SK-N-SH (cell line): ENCODE measurements at regions not wholly inside any gene's neighbourhood (a gene's known extent, or its start where the extent isn't known, plus 50 kb on each side); places are given as distances from the start of the nearest gene placed in this dataset.

ENCODE experiments used
- CTCF ChIA-PET: fragments of 300-600, 350-600 bp; formaldehyde crosslinking; extraction: SDS; loops from one replicate; lab custom pipeline; 2021; lab: Yijun Ruan, JAX
- POLR2A ChIA-PET: fragments of 350-600 bp; sonication (Branson Sonifier 250); formaldehyde crosslinking; extraction: SDS; loops from one replicate; lab custom pipeline; 2020; ENCODE audit warnings: antibody characterized with exemption, inconsistent platforms; lab: Yijun Ruan, JAX
- DNase-seq: peaks from one replicate; pipeline ENCODE4 v3.0.0; 2012
- H2AFZ ChIP-seq: fragments of 200-600 bp; sonication (generic); 2 replicates; pipeline ENCODE4 v1.8.1; 2016; ENCODE audit warnings: antibody characterized with exemption, mild to moderate bottlenecking, low read depth
- H3F3A ChIP-seq: fragments of 200-600 bp; sonication (generic); replicated peaks from 2 replicates; pipeline ENCODE3; 2016; ENCODE audit warnings: antibody characterized with exemption, mild to moderate bottlenecking; ENCODE audit not compliant: insufficient read depth
- H3K27ac ChIP-seq, 2 experiments: fragments of 200-500 bp in 1 of 2; fragments of 200-600 bp in 1 of 2; sonication (Bioruptor generic) in 1 of 2; sonication (generic), shearing (Covaris generic) in 1 of 2; 2 replicates each; pipeline versions ENCODE4 v1.5.1 to v1.6.1; 2014 to 2016; ENCODE audit warnings: low read depth in 2 of 2, inconsistent platforms in 1 of 2, low read length in 1 of 2, mild to moderate bottlenecking in 1 of 2, mixed read lengths in 1 of 2
- H3K27me3 ChIP-seq: fragments of 200-600 bp; sonication (generic), shearing (Covaris generic); 2 replicates; pipeline ENCODE4 v1.6.1; 2016; ENCODE audit warnings: mixed run types; ENCODE audit not compliant: insufficient read depth
- H3K36me3 ChIP-seq, 2 experiments: fragments of 200-500 bp in 1 of 2; fragments of 200-600 bp in 1 of 2; sonication (Bioruptor generic) in 1 of 2; sonication (generic) in 1 of 2; replicated peaks in 1 of 2; 2 replicates each; pipeline versions ENCODE3 to v1.5.1; 2014 to 2016; ENCODE audit warnings: low read length in 1 of 2, mild to moderate bottlenecking in 1 of 2; ENCODE audit not compliant: insufficient read depth in 2 of 2, control insufficient read depth in 1 of 2
- H3K4me1 ChIP-seq, 2 experiments: fragments of 200-500 bp in 1 of 2; fragments of 200-600 bp in 1 of 2; sonication (Bioruptor generic) in 1 of 2; sonication (generic), shearing (Covaris generic) in 1 of 2; 2 replicates each; pipeline versions ENCODE4 v1.5.1 to v1.6.1; 2014 to 2016; ENCODE audit warnings: low read depth in 1 of 2, low read length in 1 of 2, mixed run types in 1 of 2; ENCODE audit not compliant: insufficient read depth in 2 of 2, control insufficient read depth in 1 of 2
- H3K4me2 ChIP-seq: fragments of 200-600 bp; sonication (generic), shearing (Covaris generic); 2 replicates; pipeline ENCODE4 v1.6.1; 2017; ENCODE audit warnings: mixed run types
- H3K4me3 ChIP-seq, 2 experiments: fragments of 200-500 bp in 1 of 2; fragments of 200-600 bp in 1 of 2; sonication (Bioruptor generic) in 1 of 2; sonication (generic), shearing (Covaris generic) in 1 of 2; 2 replicates each; pipeline versions ENCODE4 v1.5.1 to v1.8.1; 2014 to 2016; ENCODE audit warnings: low read depth in 2 of 2, inconsistent platforms in 1 of 2, low read length in 1 of 2, mild to moderate bottlenecking in 1 of 2, mixed read lengths in 1 of 2, moderate library complexity in 1 of 2
- H3K79me2 ChIP-seq: fragments of 200-600 bp; sonication (generic); 2 replicates; pipeline ENCODE4 v1.8.1; 2017; ENCODE audit warnings: mild to moderate bottlenecking; ENCODE audit not compliant: insufficient read depth
- H3K9ac ChIP-seq: fragments of 200-600 bp; sonication (generic); 2 replicates; pipeline ENCODE4 v1.6.1; 2017; ENCODE audit warnings: mixed run types
- H3K9me2 ChIP-seq: fragments of 200-600 bp; sonication (generic); 2 replicates; pipeline ENCODE4 v1.6.1; 2017; ENCODE audit warnings: mixed run types
- H3K9me3 ChIP-seq: fragments of 200-600 bp; sonication (generic); 2 replicates; pipeline ENCODE4 v1.6.1; 2017; ENCODE audit warnings: mixed run types, mild to moderate bottlenecking, moderate library complexity
- H4K20me1 ChIP-seq: fragments of 200-600 bp; sonication (generic); 2 replicates; pipeline ENCODE4 v1.6.1; 2017; ENCODE audit warnings: mild to moderate bottlenecking, mixed run types; ENCODE audit not compliant: insufficient read depth
- EP300 ChIP-seq, 2 experiments: IDR thresholded peaks; 2 replicates each; pipeline versions ENCODE4 v1.4.0 to v1.6.1; 2012; ENCODE audit warnings: borderline replicate concordance in 1 of 2, low read depth in 1 of 2, low read length in 1 of 2
- FOSL2 ChIP-seq: IDR thresholded peaks from 2 replicates; pipeline ENCODE4 v1.4.0; 2012; ENCODE audit warnings: low read depth, mild to moderate bottlenecking, moderate library complexity, borderline replicate concordance
- FOXJ3 ChIP-seq: sonication (generic); formaldehyde crosslinking; IDR thresholded peaks from 2 replicates; pipeline ENCODE4 v1.5.1; 2020; ENCODE audit warnings: mild to moderate bottlenecking, missing genetic modification reagents
- GABPA ChIP-seq: IDR thresholded peaks from 2 replicates; pipeline ENCODE4 v1.4.0; 2012; ENCODE audit warnings: low read depth, mild to moderate bottlenecking
- GATA2 ChIP-seq: sonication (generic); formaldehyde crosslinking; IDR thresholded peaks from 2 replicates; pipeline ENCODE4 v1.5.0; 2020; ENCODE audit warnings: mild to moderate bottlenecking, missing genetic modification reagents
- JUND ChIP-seq: IDR thresholded peaks from 2 replicates; pipeline ENCODE4 v1.4.0; 2012
- MXI1 ChIP-seq: IDR thresholded peaks from 2 replicates; pipeline ENCODE4 v1.6.1; 2012; ENCODE audit warnings: mild to moderate bottlenecking, low read depth, low read length, improper control_type of control experiment
- NFIC ChIP-seq: IDR thresholded peaks from 2 replicates; pipeline ENCODE4 v1.4.0; 2012; ENCODE audit warnings: borderline replicate concordance
- NRF1 ChIP-seq: IDR thresholded peaks from 2 replicates; pipeline ENCODE4 v1.6.1; 2012; ENCODE audit warnings: low read depth, mild to moderate bottlenecking, low read length
- POLR2AphosphoS5 ChIP-seq: IDR thresholded peaks from 2 replicates; pipeline ENCODE4 v1.6.1; 2012; ENCODE audit warnings: low read depth, low read length
- RAD21 ChIP-seq: IDR thresholded peaks from 2 replicates; pipeline ENCODE4 v1.6.1; 2012; ENCODE audit warnings: mild to moderate bottlenecking, low read length
- RCOR1 ChIP-seq: fragments of 150-350 bp; IDR thresholded peaks from 2 replicates; pipeline ENCODE4 v1.6.1; 2017; ENCODE audit warnings: antibody characterized with exemption, low read length
- RFX5 ChIP-seq: IDR thresholded peaks from 2 replicates; pipeline ENCODE4 v1.6.1; 2012; ENCODE audit warnings: mild to moderate bottlenecking, improper control_type of control experiment, low read length
- SIN3A ChIP-seq: IDR thresholded peaks from 2 replicates; pipeline ENCODE4 v1.6.1; 2012; ENCODE audit warnings: low read depth, mild to moderate bottlenecking, low read length, moderate library complexity, borderline replicate concordance
- SMC3 ChIP-seq: IDR thresholded peaks from 2 replicates; pipeline ENCODE4 v1.6.1; 2012; ENCODE audit warnings: low read depth, low read length, improper control_type of control experiment
- TAF1 ChIP-seq: IDR thresholded peaks from 2 replicates; pipeline ENCODE4 v1.6.1; 2012; ENCODE audit warnings: low read depth, mild to moderate bottlenecking, low read length, moderate library complexity, borderline replicate concordance
- TCF12 ChIP-seq: IDR thresholded peaks from 2 replicates; pipeline ENCODE4 v1.4.0; 2012
- TEAD4 ChIP-seq: IDR thresholded peaks from 2 replicates; pipeline ENCODE4 v1.4.0; 2012; ENCODE audit warnings: mild to moderate bottlenecking, borderline replicate concordance; ENCODE audit not compliant: insufficient read depth
- WGBS: methylation state at CpG from one replicate; pipeline ENCODE4 v1.1.6; 2017; ENCODE audit warnings: low lambda C conversion rate; 5-methylcytosine and 5-hydroxymethylcytosine counted together
- TF ChIP-seq, protein P1 (sequence below): IDR thresholded peaks from 2 replicates; pipeline ENCODE4 v1.4.0; 2012; ENCODE audit warnings: low read depth, borderline replicate concordance
- TF ChIP-seq, protein P2 (sequence below): IDR thresholded peaks from 2 replicates; pipeline ENCODE4; 2012
- TF ChIP-seq, protein P3 (sequence below): fragments of 150-350 bp; IDR thresholded peaks from 2 replicates; pipeline ENCODE4 v1.6.1; 2017; ENCODE audit warnings: antibody characterized with exemption, low read length, low read depth, borderline replicate concordance
- TF ChIP-seq, protein P4 (sequence below): fragments of 200-600 bp; sonication (generic); IDR thresholded peaks from 2 replicates; pipeline ENCODE4 v1.6.1; 2017; ENCODE audit warnings: antibody characterized with exemption, mild to moderate bottlenecking, moderate library complexity
- TF ChIP-seq, protein P5 (sequence below): IDR thresholded peaks from 2 replicates; pipeline ENCODE4 v1.4.0; 2012; ENCODE audit warnings: low read depth

DNA sequence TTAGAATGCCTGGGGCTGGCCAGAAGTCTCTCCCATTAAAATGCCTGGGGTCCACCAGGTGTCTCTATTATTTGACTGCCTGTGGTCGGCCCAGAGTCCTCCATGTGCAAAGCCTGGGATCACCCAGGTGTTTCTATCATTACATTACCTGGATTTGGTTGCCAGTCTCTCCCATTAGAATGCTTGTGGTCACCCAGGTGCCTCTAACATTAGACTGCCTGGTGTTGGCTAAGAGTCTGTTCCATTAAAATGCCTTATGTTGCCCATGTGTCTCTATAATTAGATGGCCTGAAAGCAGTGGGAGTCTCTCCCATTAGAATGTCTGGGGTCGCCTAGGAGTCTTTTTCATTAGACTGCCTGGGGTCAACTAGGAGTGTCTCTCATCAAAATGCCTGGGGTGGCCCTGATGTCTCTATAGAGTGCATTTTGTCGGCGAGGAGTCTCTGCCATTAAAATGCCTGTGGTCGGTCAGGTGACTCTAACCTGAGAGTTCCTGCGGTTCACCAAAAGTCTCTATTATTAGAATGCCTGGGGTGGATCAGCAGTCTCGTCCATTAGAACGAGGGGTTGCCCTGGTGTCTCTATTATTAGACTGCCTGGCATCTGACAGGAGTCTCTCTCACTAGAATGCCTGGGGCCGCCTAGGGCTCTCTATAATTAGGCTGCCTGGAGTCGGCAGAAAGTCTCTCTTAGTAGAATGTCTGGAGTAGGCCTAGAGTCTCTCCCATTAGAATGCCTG lies 1540.5 kb downstream of the UQCRFS1 start (continued):
- TF ChIP-seq GATA2, result no peak
- no peak for TF ChIP-seq JUND
- no peak for TF ChIP-seq SIN3A
- TF ChIP-seq EP300 (IDR thresholded peaks at IDR 0.05; ENCODE audit: borderline replicate concordance in 1 of 2, low read depth in 1 of 2, low read length in 1 of 2), result no peak
- no peak for TF ChIP-seq RAD21
- TF ChIP-seq TCF12, result no peak
- TF ChIP-seq RCOR1, result no peak
- TF ChIP-seq NRF1, result no peak
- TF ChIP-seq NFIC, result no peak
- TF ChIP-seq FOXJ3 (CRISPR knock-in tag), result no peak
- TF ChIP-seq POLR2AphosphoS5, result no peak

DNA sequence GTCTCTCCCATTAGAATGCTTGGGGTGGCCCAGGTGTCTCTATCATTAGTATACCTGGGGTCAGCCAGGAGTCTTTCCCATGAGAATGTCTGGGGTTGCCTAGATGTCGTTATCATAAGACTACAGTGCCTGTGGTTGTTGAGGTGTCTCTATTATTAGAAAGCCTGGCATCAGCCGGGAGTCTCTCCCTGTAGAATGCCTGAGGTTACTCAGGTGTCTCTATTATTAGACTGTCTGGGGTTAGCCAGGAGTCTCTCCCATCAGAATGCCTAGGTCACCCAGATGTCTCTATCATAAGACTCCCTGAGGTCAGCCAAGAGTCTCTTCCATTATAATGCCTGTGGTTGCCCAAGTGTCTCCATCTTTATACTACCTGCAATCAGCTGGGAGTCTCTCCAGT lies 1541.1 kb downstream of the UQCRFS1 start:
- Histone ChIP-seq H3K9ac (no peak overlapping the region), H4K20me1 (no peaks in the 10 kb centered on the region), H3K9me3 (no peaks in the 10 kb centered on the region), H3K79me2 (no peaks in the 10 kb centered on the region), H3K4me1 (no peaks in the 10 kb centered on the region), H3K4me3 (no peak overlapping the region), H3K27ac (no peak overlapping the region), H3F3A (no peaks in the 10 kb centered on the region), H3K27me3 (no peaks in the 10 kb centered on the region), H3K4me2 (no peak overlapping the region), H2AFZ (no peak overlapping the region), H3K36me3 (no peaks in the 10 kb centered on the region), H3K9me2 (no peaks in the 10 kb centered on the region)
- TF ChIP-seq, protein P1, sequence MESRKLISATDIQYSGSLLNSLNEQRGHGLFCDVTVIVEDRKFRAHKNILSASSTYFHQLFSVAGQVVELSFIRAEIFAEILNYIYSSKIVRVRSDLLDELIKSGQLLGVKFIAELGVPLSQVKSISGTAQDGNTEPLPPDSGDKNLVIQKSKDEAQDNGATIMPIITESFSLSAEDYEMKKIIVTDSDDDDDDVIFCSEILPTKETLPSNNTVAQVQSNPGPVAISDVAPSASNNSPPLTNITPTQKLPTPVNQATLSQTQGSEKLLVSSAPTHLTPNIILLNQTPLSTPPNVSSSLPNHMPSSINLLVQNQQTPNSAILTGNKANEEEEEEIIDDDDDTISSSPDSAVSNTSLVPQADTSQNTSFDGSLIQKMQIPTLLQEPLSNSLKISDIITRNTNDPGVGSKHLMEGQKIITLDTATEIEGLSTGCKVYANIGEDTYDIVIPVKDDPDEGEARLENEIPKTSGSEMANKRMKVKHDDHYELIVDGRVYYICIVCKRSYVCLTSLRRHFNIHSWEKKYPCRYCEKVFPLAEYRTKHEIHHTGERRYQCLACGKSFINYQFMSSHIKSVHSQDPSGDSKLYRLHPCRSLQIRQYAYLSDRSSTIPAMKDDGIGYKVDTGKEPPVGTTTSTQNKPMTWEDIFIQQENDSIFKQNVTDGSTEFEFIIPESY, result no peak
- TF ChIP-seq GABPA (no peak), RFX5 (no peak), SMC3 (no peak), NFIC (no peak), FOSL2 (no peak), TAF1 (no peak), GATA2 (no peak), TCF12 (no peak), EP300 (IDR thresholded peaks at IDR 0.05; ENCODE audit: borderline replicate concordance in 1 of 2, low read depth in 1 of 2, low read length in 1 of 2) (no peak), TEAD4 (no peak), MXI1 (no peak), NRF1 (no peak), RCOR1 (no peak)
- TF ChIP-seq, protein P2, sequence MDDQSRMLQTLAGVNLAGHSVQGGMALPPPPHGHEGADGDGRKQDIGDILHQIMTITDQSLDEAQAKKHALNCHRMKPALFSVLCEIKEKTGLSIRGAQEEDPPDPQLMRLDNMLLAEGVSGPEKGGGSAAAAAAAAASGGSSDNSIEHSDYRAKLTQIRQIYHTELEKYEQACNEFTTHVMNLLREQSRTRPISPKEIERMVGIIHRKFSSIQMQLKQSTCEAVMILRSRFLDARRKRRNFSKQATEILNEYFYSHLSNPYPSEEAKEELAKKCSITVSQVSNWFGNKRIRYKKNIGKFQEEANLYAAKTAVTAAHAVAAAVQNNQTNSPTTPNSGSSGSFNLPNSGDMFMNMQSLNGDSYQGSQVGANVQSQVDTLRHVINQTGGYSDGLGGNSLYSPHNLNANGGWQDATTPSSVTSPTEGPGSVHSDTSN, result no peak
- TF ChIP-seq, protein P3, sequence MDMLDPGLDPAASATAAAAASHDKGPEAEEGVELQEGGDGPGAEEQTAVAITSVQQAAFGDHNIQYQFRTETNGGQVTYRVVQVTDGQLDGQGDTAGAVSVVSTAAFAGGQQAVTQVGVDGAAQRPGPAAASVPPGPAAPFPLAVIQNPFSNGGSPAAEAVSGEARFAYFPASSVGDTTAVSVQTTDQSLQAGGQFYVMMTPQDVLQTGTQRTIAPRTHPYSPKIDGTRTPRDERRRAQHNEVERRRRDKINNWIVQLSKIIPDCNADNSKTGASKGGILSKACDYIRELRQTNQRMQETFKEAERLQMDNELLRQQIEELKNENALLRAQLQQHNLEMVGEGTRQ, result no peak
- TF ChIP-seq, protein P4, sequence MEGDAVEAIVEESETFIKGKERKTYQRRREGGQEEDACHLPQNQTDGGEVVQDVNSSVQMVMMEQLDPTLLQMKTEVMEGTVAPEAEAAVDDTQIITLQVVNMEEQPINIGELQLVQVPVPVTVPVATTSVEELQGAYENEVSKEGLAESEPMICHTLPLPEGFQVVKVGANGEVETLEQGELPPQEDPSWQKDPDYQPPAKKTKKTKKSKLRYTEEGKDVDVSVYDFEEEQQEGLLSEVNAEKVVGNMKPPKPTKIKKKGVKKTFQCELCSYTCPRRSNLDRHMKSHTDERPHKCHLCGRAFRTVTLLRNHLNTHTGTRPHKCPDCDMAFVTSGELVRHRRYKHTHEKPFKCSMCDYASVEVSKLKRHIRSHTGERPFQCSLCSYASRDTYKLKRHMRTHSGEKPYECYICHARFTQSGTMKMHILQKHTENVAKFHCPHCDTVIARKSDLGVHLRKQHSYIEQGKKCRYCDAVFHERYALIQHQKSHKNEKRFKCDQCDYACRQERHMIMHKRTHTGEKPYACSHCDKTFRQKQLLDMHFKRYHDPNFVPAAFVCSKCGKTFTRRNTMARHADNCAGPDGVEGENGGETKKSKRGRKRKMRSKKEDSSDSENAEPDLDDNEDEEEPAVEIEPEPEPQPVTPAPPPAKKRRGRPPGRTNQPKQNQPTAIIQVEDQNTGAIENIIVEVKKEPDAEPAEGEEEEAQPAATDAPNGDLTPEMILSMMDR, result no peak
- TF ChIP-seq, protein P5, sequence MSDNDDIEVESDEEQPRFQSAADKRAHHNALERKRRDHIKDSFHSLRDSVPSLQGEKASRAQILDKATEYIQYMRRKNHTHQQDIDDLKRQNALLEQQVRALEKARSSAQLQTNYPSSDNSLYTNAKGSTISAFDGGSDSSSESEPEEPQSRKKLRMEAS, result no peak
- WGBS, result 0% methylated on average over 2 of the region's 2 CpGs
- no peak for DNase-seq
- ChIA-PET POLR2A (no interaction called here), CTCF (no interaction called here)
